Ramos (cell line): ENCODE measurements at regions not wholly inside any gene's neighbourhood (a gene's known extent, or its start where the extent isn't known, plus 50 kb on each side); places are given as distances from the start of the nearest gene placed in this dataset.

Experiments used
- in situ Hi-C: fragments of 300-500 bp; cut with MboI; formaldehyde crosslinking; loops from one replicate; pipeline ENCODE4 v1.14.3; 2022; ENCODE audit warnings: low sequenced_read_pairs; ENCODE audit not compliant: unreplicated experiment

- in situ Hi-C loops, result no loop called here
Observed at GRCh38 chr2:59733970-59734369, 819.5 kb downstream of the BCL11A start.

- in situ Hi-C loops, result no loop called here
Observed at GRCh38 chr2:59733567-59733930, 819.9 kb downstream of the BCL11A start.

GRCh38 chr2:59732871-59733566, 820.4 kb downstream of the BCL11A start:
- in situ Hi-C loops, result no loop called here

- in situ Hi-C loops, result no loop called here
Observed at GRCh38 chr2:59727121-59727590, 826.3 kb downstream of the BCL11A start.

- in situ Hi-C loops, result no loop called here
Observed at GRCh38 chr2:59726228-59727120, 827.0 kb downstream of the BCL11A start.

GRCh38 chr2:59724746-59725145, 828.7 kb downstream of the BCL11A start:
- in situ Hi-C loops, result no loop called here

- in situ Hi-C loops, result no loop called here
Observed at GRCh38 chr2:59720296-59720866, 833.1 kb downstream of the BCL11A start.

- in situ Hi-C loops, result no loop called here
Observed at GRCh38 chr2:59713577-59713976, 839.9 kb downstream of the BCL11A start.

GRCh38 chr2:59711121-59711520, 842.3 kb downstream of the BCL11A start:
- in situ Hi-C loops, result no loop called here

GRCh38 chr2:59706729-59707128, 846.7 kb downstream of the BCL11A start:
- in situ Hi-C loops, result no loop called here

GRCh38 chr2:59703796-59704195, 849.7 kb downstream of the BCL11A start:
- in situ Hi-C loops, result no loop called here

GRCh38 chr2:59702026-59702425, 851.4 kb downstream of the BCL11A start:
- in situ Hi-C loops, result no loop called here

GRCh38 chr2:59701271-59701994, 852.0 kb downstream of the BCL11A start:
- in situ Hi-C loops, result no loop called here

GRCh38 chr2:59694176-59694575, 859.3 kb downstream of the BCL11A start:
- in situ Hi-C loops, result no loop called here

GRCh38 chr2:59693231-59693959, 860.1 kb downstream of the BCL11A start:
- in situ Hi-C loops, result no loop called here

- in situ Hi-C loops, result no loop called here
Observed at GRCh38 chr2:59691518-59692190, 861.8 kb downstream of the BCL11A start.

GRCh38 chr2:59690849-59691248, 862.6 kb downstream of the BCL11A start:
- in situ Hi-C loops, result no loop called here

GRCh38 chr2:59684771-59685166, 868.7 kb downstream of the BCL11A start:
- in situ Hi-C loops, result no loop called here

GRCh38 chr2:59684116-59684770, 869.2 kb downstream of the BCL11A start:
- in situ Hi-C loops, result no loop called here
